HFF-Myc (cell line): ENCODE measurements at regions not wholly inside any gene's neighbourhood (a gene's known extent, or its start where the extent isn't known, plus 50 kb on each side); places are given as distances from the start of the nearest gene placed in this dataset.

Source experiments
- DNase-seq: peaks from one replicate; pipeline ENCODE4 v3.0.0-alpha.2; 2011; ENCODE audit warnings: low read depth; ENCODE audit errors: extremely low read depth
- H3K4me3 ChIP-seq: replicated peaks from 2 replicates; pipeline ENCODE4 v1.5.1; 2011; ENCODE audit warnings: low read depth, mild to moderate bottlenecking, control low read depth, low read length
- TF ChIP-seq, protein P1 (sequence below): IDR thresholded peaks from 2 replicates; pipeline ENCODE4 v1.5.1; 2012; ENCODE audit warnings: mild to moderate bottlenecking, low read depth, low read length, control low read depth; ENCODE audit errors: missing control alignments

GRCh38 chr7:24404315-24404714 lies 120.3 kb downstream of the NPY start:
- DNase-seq: no peak
- no peak overlapping the region for H3K4me3 ChIP-seq

GRCh38 chr7:24405002-24405401 lies 121.0 kb downstream of the NPY start:
- H3K4me3 ChIP-seq: no peak overlapping the region
- TF ChIP-seq, protein P1, sequence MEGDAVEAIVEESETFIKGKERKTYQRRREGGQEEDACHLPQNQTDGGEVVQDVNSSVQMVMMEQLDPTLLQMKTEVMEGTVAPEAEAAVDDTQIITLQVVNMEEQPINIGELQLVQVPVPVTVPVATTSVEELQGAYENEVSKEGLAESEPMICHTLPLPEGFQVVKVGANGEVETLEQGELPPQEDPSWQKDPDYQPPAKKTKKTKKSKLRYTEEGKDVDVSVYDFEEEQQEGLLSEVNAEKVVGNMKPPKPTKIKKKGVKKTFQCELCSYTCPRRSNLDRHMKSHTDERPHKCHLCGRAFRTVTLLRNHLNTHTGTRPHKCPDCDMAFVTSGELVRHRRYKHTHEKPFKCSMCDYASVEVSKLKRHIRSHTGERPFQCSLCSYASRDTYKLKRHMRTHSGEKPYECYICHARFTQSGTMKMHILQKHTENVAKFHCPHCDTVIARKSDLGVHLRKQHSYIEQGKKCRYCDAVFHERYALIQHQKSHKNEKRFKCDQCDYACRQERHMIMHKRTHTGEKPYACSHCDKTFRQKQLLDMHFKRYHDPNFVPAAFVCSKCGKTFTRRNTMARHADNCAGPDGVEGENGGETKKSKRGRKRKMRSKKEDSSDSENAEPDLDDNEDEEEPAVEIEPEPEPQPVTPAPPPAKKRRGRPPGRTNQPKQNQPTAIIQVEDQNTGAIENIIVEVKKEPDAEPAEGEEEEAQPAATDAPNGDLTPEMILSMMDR: no peak
- DNase-seq: no peak

More at GRCh38 chr7:24404315-24404714, 120.3 kb downstream of the NPY start:
- TF ChIP-seq, protein P1: no peak

DNA sequence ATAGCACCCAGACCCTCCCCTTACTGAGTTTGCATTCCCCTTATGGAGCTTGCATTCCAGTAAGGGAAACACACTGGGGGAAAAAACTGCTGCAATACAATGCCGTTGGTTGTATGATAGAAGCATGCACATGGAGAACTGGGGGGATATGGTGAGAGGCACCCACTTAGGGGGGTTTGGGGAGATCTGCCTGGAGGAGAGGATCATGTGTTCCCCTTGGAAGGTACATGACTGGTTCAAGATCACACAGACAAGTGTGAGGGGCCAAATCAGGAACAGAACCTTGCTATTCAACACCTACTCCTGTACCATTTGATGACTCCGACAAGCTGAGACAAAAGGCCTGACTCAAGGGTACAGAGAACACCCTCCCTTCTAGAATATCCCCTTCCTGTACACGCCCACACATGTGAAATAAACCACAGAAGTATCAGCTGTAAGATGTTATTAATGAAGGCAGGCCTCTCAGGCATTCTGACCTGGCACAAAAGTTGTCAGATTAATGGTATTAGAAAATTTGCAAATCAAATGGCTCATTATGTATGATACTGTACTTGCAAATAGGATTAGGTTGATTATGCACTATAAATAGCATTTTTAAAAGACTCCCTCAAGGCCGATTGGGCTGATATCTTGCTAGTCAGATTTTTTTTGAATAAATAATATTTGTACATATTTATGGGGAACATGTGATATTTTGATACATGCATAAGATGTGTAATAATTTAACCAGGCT lies 122.2 kb downstream of the NPY start:
- no peak overlapping the region for H3K4me3 ChIP-seq
- no peak for DNase-seq
- TF ChIP-seq, protein P1: no peak

DNA sequence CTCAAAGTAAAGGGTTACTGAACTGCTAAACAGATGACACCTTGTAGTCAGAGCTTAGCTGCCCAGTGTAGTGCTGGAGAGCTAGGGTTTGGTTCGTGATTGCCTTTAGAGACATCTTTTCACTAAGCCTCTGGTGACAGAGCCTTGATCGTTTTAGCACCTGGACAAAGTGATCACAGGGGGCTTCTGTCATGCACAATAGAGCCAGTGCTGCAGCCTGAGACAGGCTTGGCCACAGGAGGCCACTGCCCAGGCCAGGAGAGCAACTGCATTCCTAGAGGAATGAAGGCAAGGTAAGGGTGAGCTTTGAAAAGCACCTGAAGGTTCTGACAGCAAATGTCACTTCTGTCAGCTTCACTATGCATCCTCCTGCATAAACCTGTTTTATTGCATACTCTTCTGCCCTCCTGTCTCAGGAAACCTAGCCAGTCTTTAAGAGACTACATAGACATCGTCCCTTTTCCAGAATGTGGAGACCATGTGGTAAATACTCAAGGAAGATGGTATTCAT lies 122.9 kb downstream of the NPY start:
- TF ChIP-seq, protein P1: no peak
- H3K4me3 ChIP-seq: no peak overlapping the region
- DNase-seq: no peak

DNA sequence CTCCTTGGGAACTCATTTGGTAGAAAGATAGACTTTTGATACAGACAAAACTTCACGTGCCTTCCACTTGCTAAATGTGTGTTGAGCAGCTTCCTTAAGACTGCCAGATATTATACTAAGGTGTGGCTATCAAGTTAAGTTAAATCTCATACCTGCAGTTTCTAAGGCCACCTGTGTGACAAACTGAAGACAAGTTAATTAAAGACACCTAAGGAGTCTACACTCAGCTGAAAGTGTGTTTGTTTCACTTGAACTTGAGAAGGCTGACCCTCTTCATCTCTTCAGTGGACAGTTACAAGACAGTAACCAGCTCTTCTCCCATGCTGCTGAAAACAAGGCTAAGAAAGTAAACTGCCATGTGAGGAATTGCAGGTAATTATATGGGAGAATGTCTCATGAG lies 124.0 kb downstream of the NPY start:
- no peak for DNase-seq
- TF ChIP-seq, protein P1: no peak
- H3K4me3 ChIP-seq: no peak overlapping the region

- TF ChIP-seq, protein P1: no peak
- DNase-seq: no peak
- H3K4me3 ChIP-seq: no peak overlapping the region
These were observed 124.9 kb downstream of the NPY start for GRCh38 chr7:24408798-24409430.
